H1 (cell line): ENCODE measurements at regions not wholly inside any gene's neighbourhood (a gene's known extent, or its start where the extent isn't known, plus 50 kb on each side); places are given as distances from the start of the nearest gene placed in this dataset.
A peak's percentile ranks its signal among the peaks of the same experiment; 100 is the strongest.

Source experiments
- CTCF ChIA-PET: fragments of 300-600 bp; sonication (Branson Sonifier 250); formaldehyde crosslinking; loops from one replicate; lab custom pipeline; 2021; ENCODE audit not compliant: partially characterized antibody; lab: Charles Lee
- POLR2A ChIA-PET: fragments of 300-600 bp; sonication (Branson Sonifier 250); formaldehyde crosslinking; loops from one replicate; lab custom pipeline; 2021; ENCODE audit warnings: inconsistent platforms; ENCODE audit not compliant: partially characterized antibody; lab: Charles Lee
- DNase-seq, 2 experiments: peaks; one replicate each; pipeline versions ENCODE4 v3.0.0 to v3.0.0-alpha.2; 2010 to 2022; ENCODE audit warnings: low spot score in 2 of 2, low read depth in 1 of 2, mixed read lengths in 1 of 2
- FAIRE-seq: peaks from 2 replicates; lab custom pipeline; 2011; peaks lifted over from hg19 to GRCh38; lab: Jason Lieb, UNC
- H2AFZ ChIP-seq: 2 replicates; pipeline ENCODE4 v1.8.1; 2012; ENCODE audit warnings: low read length, inconsistent platforms
- H2AK5ac ChIP-seq: 2 replicates; pipeline ENCODE4 v1.6.1; 2013; ENCODE audit warnings: low read depth, low read length
- H2BK120ac ChIP-seq: replicated peaks from 2 replicates; pipeline ENCODE3; 2013; ENCODE audit warnings: low read depth, low read length, inconsistent platforms
- H2BK12ac ChIP-seq: 2 replicates; pipeline ENCODE4 v1.6.1; 2013; ENCODE audit warnings: low read depth, low read length
- H2BK15ac ChIP-seq: 2 replicates; pipeline ENCODE4 v1.6.1; 2013; ENCODE audit warnings: low read length
- H2BK20ac ChIP-seq: 2 replicates; pipeline ENCODE4 v1.6.1; 2013; ENCODE audit warnings: low read length
- H2BK5ac ChIP-seq: 2 replicates; pipeline ENCODE4 v1.6.1; 2013; ENCODE audit warnings: low read depth, low read length
- H3K14ac ChIP-seq: 2 replicates; pipeline ENCODE4 v1.6.1; 2013; ENCODE audit warnings: inconsistent platforms; ENCODE audit not compliant: insufficient read length
- H3K18ac ChIP-seq: 2 replicates; pipeline ENCODE4 v1.6.1; 2013; ENCODE audit warnings: low read length; ENCODE audit errors: extremely low read depth
- H3K23ac ChIP-seq: 2 replicates; pipeline ENCODE4 v1.6.1; 2013; ENCODE audit warnings: inconsistent platforms; ENCODE audit not compliant: insufficient read length
- H3K23me2 ChIP-seq: 2 replicates; pipeline ENCODE4 v1.6.1; 2013; ENCODE audit warnings: low read depth, low read length
- H3K27ac ChIP-seq: 2 replicates; pipeline ENCODE4 v1.6.1; 2011; ENCODE audit warnings: low read depth, low read length, inconsistent platforms
- H3K27me3 ChIP-seq, 4 experiments: replicated peaks in 1 of 4; 1 replicate in 1 of 4; 2 replicates in 3 of 4; pipeline versions ENCODE4 v1.6.1 to v1.8.1; 2011 to 2013; ENCODE audit warnings: low read length in 3 of 4, mild to moderate bottlenecking in 3 of 4, inconsistent platforms in 2 of 4, mixed read lengths in 2 of 4, moderate library complexity in 1 of 4; ENCODE audit not compliant: control insufficient read depth in 3 of 4, insufficient read depth in 3 of 4; ENCODE audit errors: extremely low read depth in 1 of 4
- H3K36me3 ChIP-seq, 4 experiments: 2 replicates each; pipeline versions ENCODE4 v1.6.1 to v1.8.1; 2011 to 2013; ENCODE audit warnings: mild to moderate bottlenecking in 4 of 4, low read length in 3 of 4, moderate library complexity in 2 of 4, control low read depth in 1 of 4, inconsistent platforms in 1 of 4; ENCODE audit not compliant: insufficient read depth in 4 of 4, control insufficient read depth in 2 of 4
- H3K4ac ChIP-seq: replicated peaks from 2 replicates; pipeline ENCODE3; 2013; ENCODE audit warnings: low read length, low read depth, mixed read lengths, inconsistent platforms; ENCODE audit not compliant: insufficient read length
- H3K4me1 ChIP-seq, 4 experiments: replicated peaks in 1 of 4; 1 replicate in 1 of 4; 2 replicates in 3 of 4; pipeline versions ENCODE4 v1.6.1 to v1.8.1; 2011 to 2013; ENCODE audit warnings: low read length in 3 of 4, inconsistent platforms in 2 of 4, mixed read lengths in 1 of 4; ENCODE audit not compliant: insufficient read depth in 4 of 4, control insufficient read depth in 3 of 4
- H3K4me2 ChIP-seq, 2 experiments: 2 replicates each; pipeline versions ENCODE4 v1.6.1 to v1.8.1; 2011 to 2013; ENCODE audit warnings: low read depth in 2 of 2, low read length in 2 of 2, control low read depth in 1 of 2, inconsistent platforms in 1 of 2, mild to moderate bottlenecking in 1 of 2; ENCODE audit not compliant: insufficient read depth in 1 of 2
- H3K4me3 ChIP-seq, 4 experiments: fragments of 200-600, 300-600 bp in 1 of 4; sonication (generic), shearing (Covaris generic), sonication (Bioruptor Twin) in 1 of 4; 2 replicates each; pipeline versions ENCODE4 v1.5.1 to v1.8.1; 2011 to 2016; ENCODE audit warnings: low read length in 4 of 4, low read depth in 3 of 4, control low read depth in 2 of 4, inconsistent platforms in 2 of 4, mild to moderate bottlenecking in 2 of 4, mixed read lengths in 1 of 4, moderate library complexity in 1 of 4; ENCODE audit not compliant: insufficient read depth in 2 of 4; ENCODE audit errors: extremely low read depth in 1 of 4
- H3K56ac ChIP-seq: replicated peaks from 2 replicates; pipeline ENCODE3; 2013; ENCODE audit warnings: low read depth, mild to moderate bottlenecking, mixed read lengths, low read length, inconsistent platforms; ENCODE audit not compliant: insufficient read length
- H3K79me1 ChIP-seq: 2 replicates; pipeline ENCODE4 v1.6.1; 2013; ENCODE audit warnings: low read depth, low read length, control low read depth
- H3K79me2 ChIP-seq, 2 experiments: 2 replicates each; pipeline versions ENCODE4 v1.6.1 to v1.8.1; 2012 to 2013; ENCODE audit warnings: low read length in 2 of 2, mild to moderate bottlenecking in 2 of 2, inconsistent platforms in 1 of 2; ENCODE audit not compliant: insufficient read depth in 2 of 2, control insufficient read depth in 1 of 2
- H3K9ac ChIP-seq, 4 experiments: replicated peaks in 1 of 4; 1 replicate in 1 of 4; 2 replicates in 3 of 4; pipeline versions ENCODE4 v1.6.1 to v1.8.1; 2011 to 2013; ENCODE audit warnings: low read depth in 3 of 4, low read length in 3 of 4, control low read depth in 2 of 4, mild to moderate bottlenecking in 2 of 4, moderate library complexity in 2 of 4, inconsistent platforms in 1 of 4; ENCODE audit errors: extremely low read depth in 1 of 4
- H3K9me3 ChIP-seq, 2 experiments: 2 replicates each; pipeline versions ENCODE4 v1.6.1 to v1.8.1; 2012 to 2013; ENCODE audit warnings: mild to moderate bottlenecking in 2 of 2, moderate library complexity in 2 of 2, control low read depth in 1 of 2, inconsistent platforms in 1 of 2, low read depth in 1 of 2, low read length in 1 of 2, mixed read lengths in 1 of 2; ENCODE audit not compliant: insufficient read depth in 2 of 2
- H4K20me1 ChIP-seq, 2 experiments: replicated peaks in 1 of 2; 2 replicates each; pipeline versions ENCODE3 to v1.8.1; 2011 to 2013; ENCODE audit warnings: inconsistent platforms in 2 of 2, low read length in 2 of 2, mild to moderate bottlenecking in 1 of 2; ENCODE audit not compliant: insufficient read depth in 2 of 2, control insufficient read depth in 1 of 2
- H4K5ac ChIP-seq: 2 replicates; pipeline ENCODE4 v1.6.1; 2013; ENCODE audit warnings: low read length, low read depth, mixed read lengths, inconsistent platforms; ENCODE audit not compliant: insufficient read length
- H4K8ac ChIP-seq: 2 replicates; pipeline ENCODE4 v1.8.0; 2013; ENCODE audit warnings: mild to moderate bottlenecking, moderate library complexity, low read length, inconsistent platforms; ENCODE audit not compliant: insufficient read depth; ENCODE audit errors: extremely low read depth
- H4K91ac ChIP-seq: replicated peaks from 2 replicates; pipeline ENCODE3; 2013; ENCODE audit warnings: low read length, mixed read lengths, inconsistent platforms; ENCODE audit not compliant: insufficient read length
- EGR1 ChIP-seq: IDR thresholded peaks from 2 replicates; pipeline ENCODE4 v1.6.1; 2011; ENCODE audit warnings: low read depth, low read length, borderline replicate concordance
- GABPA ChIP-seq: IDR thresholded peaks from 2 replicates; pipeline ENCODE4 v1.6.1; 2011; ENCODE audit warnings: mild to moderate bottlenecking, low read length, moderate library complexity, borderline replicate concordance; ENCODE audit not compliant: insufficient read depth
- KDM4A ChIP-seq: IDR thresholded peaks from one replicate; pipeline ENCODE4 v1.7.1; 2012; ENCODE audit warnings: low read depth, mild to moderate bottlenecking, moderate library complexity, low read length, inconsistent platforms; ENCODE audit not compliant: severe bottlenecking
- SIN3A ChIP-seq, 2 experiments: IDR thresholded peaks in 1 of 2; conservative IDR thresholded peaks in 1 of 2; 2 replicates each; pipeline ENCODE4 v1.6.1; 2011 to 2012; ENCODE audit warnings: low read length in 2 of 2, improper control_type of control experiment in 1 of 2, low read depth in 1 of 2, mild to moderate bottlenecking in 1 of 2
- WGBS, 2 experiments: shearing (Covaris generic) in 1 of 2; methylation state at CpG; one replicate each; pipeline versions ENCODE4 v1.1.6 to v1.1.7; 2013 to 2015; ENCODE audit warnings: low lambda C conversion rate in 2 of 2, mixed read lengths in 2 of 2, inconsistent platforms in 1 of 2, low coverage in 1 of 2, missing lambda C conversion rate in 1 of 2; ENCODE audit not compliant: insufficient replicate concordance in 2 of 2, insufficient coverage in 1 of 2, insufficient read length in 1 of 2; ENCODE audit errors: extremely low coverage in 1 of 2, missing lambda C conversion rate in 1 of 2; 5-methylcytosine and 5-hydroxymethylcytosine counted together

DNA sequence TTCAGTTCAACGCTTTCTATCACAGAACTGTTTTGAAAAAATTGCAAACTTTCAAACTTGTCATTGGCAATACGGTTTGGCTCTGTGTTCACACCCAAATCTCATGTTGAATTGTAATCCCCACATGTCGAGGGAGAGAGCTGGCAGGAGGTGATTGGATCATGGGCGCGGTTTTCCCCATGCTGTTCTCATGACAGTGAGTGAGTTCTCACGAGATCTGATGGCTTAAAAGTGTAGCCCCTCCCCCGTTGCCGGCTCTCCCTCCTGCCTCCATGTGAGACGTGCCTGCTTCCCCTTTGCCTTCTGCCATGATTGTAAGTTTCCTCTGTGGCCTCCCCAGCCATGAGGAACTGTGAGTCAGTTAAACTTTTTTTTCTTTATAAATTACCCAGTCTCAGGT is 1144.0 kb downstream of the BRD1 start:
- Histone ChIP-seq H2BK5ac (peak overlapping the region; percentile 16; the same call in 1 of the 2 replicates), H2AFZ (no peak overlapping the region), H3K9ac (no peak overlapping the region), H2BK20ac (no peak overlapping the region), H2BK15ac (no peak overlapping the region), H4K8ac (no peak overlapping the region), H3K36me3 (no peaks in the 10 kb centered on the region), H4K91ac (no peak overlapping the region), H3K4me2 (no peak overlapping the region), H3K4ac (no peak overlapping the region), H3K4me3 (no peak overlapping the region), H2AK5ac (no peak overlapping the region), H3K9me3 (no peaks in the 10 kb centered on the region), H4K5ac (no peak overlapping the region), H3K4me1 (peaks cover 0 to 4% (median 2%) of the 10 kb centered on the region in 4 experiments; a peak in 3 of 7 replicates), H3K23me2 (peaks cover 9% of the 10 kb centered on the region; the same call in 1 of the 2 replicates), H3K14ac (no peak overlapping the region), H3K23ac (no peak overlapping the region), H2BK120ac (no peak overlapping the region), H3K27me3 (no peaks in the 10 kb centered on the region), H4K20me1 (peaks cover 0 to 7% of the 10 kb centered on the region in 2 experiments), H2BK12ac (no peak overlapping the region), H3K79me2 (peaks cover 0 to 2% of the 10 kb centered on the region in 2 experiments; a peak in 1 of 4 replicates), H3K27ac (no peak overlapping the region), H3K79me1 (no peaks in the 10 kb centered on the region), H3K18ac (no peak overlapping the region; the same call in 1 of the 2 replicates), H3K56ac (no peak overlapping the region)
- ChIA-PET CTCF (no interaction called here), POLR2A (no interaction called here)
- 97% methylated on average over 9 of the region's 9 CpGs; no CpG with 5 or more reads in 1 of the 2 experiments for WGBS, 2 experiments
- no peak for FAIRE-seq
- TF ChIP-seq SIN3A (conservative IDR thresholded peaks at IDR 0.05 in 1 of 2, IDR thresholded peaks at IDR 0.05 in 1 of 2; ENCODE audit: low read depth in 1 of 2, low read length in 2 of 2): no peak
- TF ChIP-seq EGR1: no peak
- no peak for TF ChIP-seq GABPA
- TF ChIP-seq KDM4A: no peak
- no peak for DNase-seq
